Stimulated activated naive CD8-positive, alpha-beta T cell treated with anti-CD3 and anti-CD28 coated beads, Interleukin-15, Interleukin-2, amounts not matched to agents 100 ng/mL and 50 ng/mL, for 24 hours (primary cell): ENCODE measurements at regions not wholly inside any gene's neighbourhood (a gene's known extent, or its start where the extent isn't known, plus 50 kb on each side); places are given as distances from the start of the nearest gene placed in this dataset.
"Not testable (repeated sequence)": the region's sequence is repeated elsewhere in the genome, so short reads cannot be mapped to it uniquely, and the experiment has no call there.

Experiments
- H3K27ac Mint-ChIP-seq: one replicate; pipeline ENCODE4 v1.8.0; 2021; ENCODE audit warnings: mild to moderate bottlenecking, mixed read lengths
- H3K27me3 Mint-ChIP-seq: one replicate; pipeline ENCODE4 v1.8.0; 2021; ENCODE audit warnings: mixed read lengths
- H3K36me3 Mint-ChIP-seq: one replicate; pipeline ENCODE4 v1.8.0; 2021; ENCODE audit warnings: low read depth, mixed read lengths
- H3K4me1 Mint-ChIP-seq: one replicate; pipeline ENCODE4 v1.8.0; 2021; ENCODE audit warnings: low read depth, mixed read lengths
- H3K4me3 Mint-ChIP-seq: one replicate; pipeline ENCODE4 v1.8.0; 2021; ENCODE audit warnings: mild to moderate bottlenecking, mixed read lengths
- H3K9me3 Mint-ChIP-seq: one replicate; pipeline ENCODE4 v1.8.0; 2021; ENCODE audit warnings: mixed read lengths

DNA sequence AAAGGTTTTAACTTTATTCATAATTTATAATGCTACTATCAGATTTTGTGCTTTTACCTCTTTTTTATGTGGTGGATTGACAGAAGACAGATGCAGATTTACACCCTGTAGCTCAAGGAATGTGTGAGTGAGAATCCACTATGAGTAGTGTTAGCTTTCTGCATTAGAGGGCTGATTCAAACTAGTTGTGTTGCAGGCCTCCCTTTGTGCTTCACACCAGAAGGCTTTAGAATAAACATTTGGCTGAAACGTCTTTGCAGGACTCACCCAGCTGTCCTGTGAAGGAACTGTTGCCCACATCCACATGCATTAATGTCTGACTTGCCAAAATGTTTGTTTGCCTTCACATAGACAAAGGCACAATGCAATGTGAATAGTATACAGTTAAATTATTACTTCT lies 127.0 kb downstream of the PCDH7 start:
- Mint-ChIP-seq H3K9me3 (peaks cover 10% of the 10 kb centered on the region), H3K4me1 (no peaks in the 10 kb centered on the region), H3K36me3 (no peaks in the 10 kb centered on the region), H3K27ac (no peak overlapping the region), H3K27me3 (no peaks in the 10 kb centered on the region), H3K4me3 (no peak overlapping the region)

DNA sequence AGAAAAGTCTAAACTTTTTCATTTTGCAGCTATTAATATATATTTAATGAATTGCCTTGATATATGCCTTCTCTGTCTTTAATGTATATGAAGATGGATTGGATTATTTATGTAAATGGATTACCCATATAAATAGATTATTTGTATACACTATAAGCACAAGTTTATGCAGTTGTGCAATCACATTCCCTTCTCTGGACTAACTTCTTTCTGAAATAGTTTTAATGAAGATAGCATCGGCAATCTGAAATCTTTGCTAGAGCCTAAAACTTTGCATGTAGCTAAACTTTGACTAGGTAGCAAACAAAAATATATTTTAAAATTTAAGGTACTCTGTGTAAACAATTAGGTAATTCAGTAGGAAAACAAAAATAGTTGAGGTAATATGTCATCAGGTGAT lies 127.8 kb downstream of the PCDH7 start:
- H3K36me3 Mint-ChIP-seq = no peaks in the 10 kb centered on the region
- no peak overlapping the region for H3K27ac Mint-ChIP-seq
- no peaks in the 10 kb centered on the region for H3K27me3 Mint-ChIP-seq
- no peak overlapping the region for H3K4me3 Mint-ChIP-seq
- H3K9me3 Mint-ChIP-seq = peaks cover 10% of the 10 kb centered on the region
- no peaks in the 10 kb centered on the region for H3K4me1 Mint-ChIP-seq

DNA sequence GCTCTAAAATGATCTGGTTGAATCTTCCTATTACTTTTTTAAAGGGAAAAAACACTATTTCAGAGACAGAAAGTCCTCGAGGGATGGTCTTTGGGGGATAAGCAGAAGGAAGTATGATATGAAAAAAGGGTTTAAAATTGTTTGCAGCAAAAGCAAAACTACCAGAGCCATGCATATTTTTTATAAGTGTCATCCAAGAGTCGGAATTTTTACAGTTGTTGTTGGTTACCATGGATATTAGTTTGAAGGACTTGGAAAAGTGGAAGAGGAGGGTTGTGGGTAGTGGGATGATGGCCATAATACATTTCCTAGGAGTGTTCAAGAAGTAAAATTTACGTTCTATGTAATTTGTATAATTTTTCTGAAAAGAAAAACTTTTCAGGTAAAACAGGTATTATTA lies 134.4 kb downstream of the PCDH7 start:
- Mint-ChIP-seq H3K27ac (no peak overlapping the region), H3K27me3 (no peaks in the 10 kb centered on the region), H3K36me3 (no peaks in the 10 kb centered on the region), H3K9me3 (peaks cover 14% of the 10 kb centered on the region), H3K4me3 (no peak overlapping the region), H3K4me1 (no peaks in the 10 kb centered on the region)

DNA sequence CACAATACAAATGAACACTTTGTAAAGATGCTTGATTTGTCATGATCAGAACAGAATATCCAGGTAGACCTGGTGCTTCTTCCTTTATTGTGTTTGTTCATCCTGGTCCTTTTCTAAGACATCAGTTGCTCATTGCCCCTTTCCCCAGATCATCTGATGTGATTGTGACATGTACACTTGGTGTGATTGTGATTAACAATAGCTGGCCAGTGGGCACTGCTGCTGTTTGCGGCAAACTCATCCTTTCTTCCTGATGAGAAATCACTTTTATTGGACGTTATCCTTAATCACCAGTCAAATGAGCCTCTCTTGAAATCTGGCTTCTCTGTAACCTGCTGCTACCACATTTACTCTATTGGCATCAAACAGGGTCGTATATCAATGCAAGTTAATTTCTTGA lies 135.1 kb downstream of the PCDH7 start:
- Mint-ChIP-seq H3K27ac (no peak overlapping the region), H3K9me3 (peaks cover 14% of the 10 kb centered on the region), H3K4me3 (no peak overlapping the region), H3K36me3 (no peaks in the 10 kb centered on the region), H3K27me3 (no peaks in the 10 kb centered on the region), H3K4me1 (no peaks in the 10 kb centered on the region)

DNA sequence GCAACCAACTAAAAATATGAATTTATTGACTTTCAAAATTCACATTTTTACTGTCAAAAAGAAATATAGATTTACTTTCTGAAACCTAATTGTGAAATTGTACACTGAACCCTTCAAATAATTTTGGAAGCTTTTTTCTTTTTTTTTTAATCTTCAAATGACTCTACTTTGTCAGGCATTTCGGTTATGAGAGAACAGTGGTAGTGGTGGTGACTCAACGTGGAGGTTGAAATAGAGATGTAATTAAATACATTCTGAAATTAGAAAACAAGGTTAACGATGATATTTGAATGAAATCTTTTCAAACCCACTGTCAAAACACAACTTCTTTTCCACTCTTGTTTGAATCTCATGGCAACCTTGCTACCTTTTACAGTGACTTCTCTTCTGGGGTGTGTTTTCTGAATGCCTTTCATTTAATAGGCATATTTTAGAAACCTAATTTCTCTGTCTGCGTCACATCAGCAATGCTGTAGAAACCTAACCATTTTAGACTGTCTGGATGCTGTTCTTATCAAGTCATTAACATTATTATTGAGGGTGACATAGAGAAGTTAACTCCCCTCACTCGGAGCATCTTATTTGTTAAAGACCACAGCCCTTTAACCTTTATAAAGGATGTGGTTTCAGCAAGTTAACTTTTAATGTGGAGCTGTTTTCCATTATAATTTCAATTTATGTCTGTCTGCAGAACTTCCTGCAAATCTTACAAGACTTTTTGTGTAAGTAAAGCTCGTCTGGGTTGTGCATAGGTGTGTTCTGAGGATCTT lies 136.8 kb downstream of the PCDH7 start:
- Mint-ChIP-seq H3K27me3 (no peaks in the 10 kb centered on the region), H3K27ac (no peak overlapping the region), H3K4me3 (no peak overlapping the region)

DNA sequence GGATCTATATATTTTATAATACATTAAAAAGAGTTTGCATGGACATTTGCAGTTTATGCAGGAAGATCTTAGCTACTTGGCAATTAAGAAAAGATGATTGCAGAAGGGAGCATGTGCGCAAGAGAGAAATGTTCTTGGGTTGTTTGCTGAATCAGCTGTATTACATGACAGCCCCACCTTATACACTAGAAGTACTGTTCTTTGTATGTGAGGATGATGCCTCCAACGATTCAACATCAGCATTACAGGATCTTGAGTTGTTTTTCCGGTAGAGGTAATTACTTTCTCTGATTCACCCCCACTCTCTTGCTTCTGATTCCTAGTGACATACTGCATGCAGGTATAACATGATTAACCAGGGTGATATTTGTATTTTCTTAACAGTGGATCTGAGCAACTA lies 140.8 kb downstream of the PCDH7 start:
- Mint-ChIP-seq H3K4me3 (no peak overlapping the region), H3K27me3 (no peaks in the 10 kb centered on the region), H3K9me3 (peaks cover 2% of the 10 kb centered on the region), H3K36me3 (no peaks in the 10 kb centered on the region), H3K4me1 (no peaks in the 10 kb centered on the region), H3K27ac (no peak overlapping the region)

More for the DNA sequence above, 136.8 kb downstream of the PCDH7 start:
- Mint-ChIP-seq H3K4me1 (no peaks in the 10 kb centered on the region), H3K9me3 (peaks cover 8% of the 10 kb centered on the region), H3K36me3 (no peaks in the 10 kb centered on the region)

DNA sequence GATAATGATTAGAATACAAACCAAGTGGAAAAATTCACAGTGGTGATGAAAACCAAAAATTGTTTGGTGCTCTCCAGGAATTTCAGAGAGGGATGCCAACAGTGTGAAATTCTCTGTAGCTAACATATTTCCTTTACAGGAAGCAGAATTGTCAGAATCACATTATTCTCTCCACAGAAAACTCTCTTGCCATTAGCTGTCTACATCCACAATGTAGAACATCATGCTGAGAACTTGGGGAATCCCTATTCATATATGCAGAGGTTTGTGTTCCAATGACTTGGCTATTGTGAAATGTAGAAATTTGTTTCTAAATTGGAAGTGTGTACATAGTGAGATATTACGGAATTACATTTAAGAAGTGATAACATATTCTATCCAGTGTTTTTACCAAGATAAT lies 142.0 kb downstream of the PCDH7 start:
- Mint-ChIP-seq H3K27ac (no peak overlapping the region), H3K4me1 (no peaks in the 10 kb centered on the region), H3K9me3 (no peaks in the 10 kb centered on the region), H3K36me3 (no peaks in the 10 kb centered on the region), H3K4me3 (no peak overlapping the region), H3K27me3 (no peaks in the 10 kb centered on the region)

DNA sequence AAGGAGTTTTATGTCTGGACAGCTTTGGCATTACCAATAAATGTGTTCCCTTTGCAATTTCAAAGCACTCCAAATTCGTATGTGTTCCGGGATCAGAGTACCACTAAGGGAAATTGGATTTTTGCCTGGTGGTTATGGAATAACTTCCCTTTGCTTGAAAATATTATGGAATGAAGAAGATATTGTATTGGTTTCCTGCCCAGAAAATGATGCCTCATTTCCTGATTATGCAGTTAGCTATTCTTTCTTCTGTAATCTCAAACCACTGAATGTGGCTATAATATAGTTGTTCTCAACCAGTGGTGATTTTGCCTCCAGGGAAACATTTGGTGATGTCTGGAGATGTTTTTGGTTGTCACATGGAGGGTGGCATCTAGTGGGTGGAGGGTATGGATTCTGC lies 142.9 kb downstream of the PCDH7 start:
- H3K9me3 Mint-ChIP-seq = no peaks in the 10 kb centered on the region
- no peaks in the 10 kb centered on the region for H3K4me1 Mint-ChIP-seq
- no peaks in the 10 kb centered on the region for H3K27me3 Mint-ChIP-seq
- H3K36me3 Mint-ChIP-seq = no peaks in the 10 kb centered on the region
- no peak overlapping the region for H3K27ac Mint-ChIP-seq
- no peak overlapping the region for H3K4me3 Mint-ChIP-seq

DNA sequence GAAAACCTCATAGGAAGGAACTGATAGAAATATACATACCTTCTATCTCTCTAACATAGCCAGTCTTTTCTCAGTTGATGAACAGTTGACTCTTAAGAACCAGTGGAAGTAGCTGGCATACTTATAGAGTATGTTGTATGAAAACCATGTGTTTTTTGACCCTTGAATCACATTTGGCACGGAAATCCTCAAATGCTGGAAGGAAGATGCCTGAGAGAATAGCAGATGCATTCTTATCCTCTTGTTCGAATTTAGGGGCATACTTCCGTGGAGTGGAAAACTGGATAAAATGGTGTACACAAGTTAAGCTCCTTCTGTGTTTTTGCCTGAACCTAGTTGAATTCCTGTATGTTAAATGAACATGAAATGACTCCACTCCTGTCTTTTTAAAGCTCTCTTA lies 145.5 kb downstream of the PCDH7 start:
- H3K4me3 Mint-ChIP-seq = no peak overlapping the region
- no peaks in the 10 kb centered on the region for H3K36me3 Mint-ChIP-seq
- no peak overlapping the region for H3K27ac Mint-ChIP-seq
- H3K9me3 Mint-ChIP-seq = peaks cover under 1% of the 10 kb centered on the region
- H3K27me3 Mint-ChIP-seq = no peaks in the 10 kb centered on the region
- H3K4me1 Mint-ChIP-seq = no peaks in the 10 kb centered on the region

DNA sequence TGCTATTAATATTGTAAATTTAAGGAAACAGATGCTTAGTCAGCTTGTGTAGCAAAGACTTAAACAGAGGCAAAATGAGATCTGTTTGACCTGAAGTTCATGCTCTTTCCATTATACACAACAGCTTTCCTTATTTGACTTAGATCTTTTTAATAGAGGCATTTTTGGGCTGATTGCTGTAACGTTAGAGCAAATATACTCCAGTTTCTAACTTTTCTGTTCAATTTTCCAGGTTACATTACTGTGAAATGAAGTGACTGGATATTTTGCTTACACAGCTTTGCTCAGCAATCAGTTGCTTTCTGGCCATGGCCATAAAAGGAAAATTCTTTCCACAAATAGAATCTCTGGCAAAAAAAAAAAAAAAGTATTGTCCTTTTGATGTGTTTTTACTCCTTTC lies 146.2 kb downstream of the PCDH7 start:
- no peak overlapping the region for H3K4me3 Mint-ChIP-seq
- no peaks in the 10 kb centered on the region for H3K36me3 Mint-ChIP-seq
- peaks cover 3% of the 10 kb centered on the region for H3K9me3 Mint-ChIP-seq
- H3K4me1 Mint-ChIP-seq = no peaks in the 10 kb centered on the region
- H3K27me3 Mint-ChIP-seq = no peaks in the 10 kb centered on the region
- no peak overlapping the region for H3K27ac Mint-ChIP-seq

DNA sequence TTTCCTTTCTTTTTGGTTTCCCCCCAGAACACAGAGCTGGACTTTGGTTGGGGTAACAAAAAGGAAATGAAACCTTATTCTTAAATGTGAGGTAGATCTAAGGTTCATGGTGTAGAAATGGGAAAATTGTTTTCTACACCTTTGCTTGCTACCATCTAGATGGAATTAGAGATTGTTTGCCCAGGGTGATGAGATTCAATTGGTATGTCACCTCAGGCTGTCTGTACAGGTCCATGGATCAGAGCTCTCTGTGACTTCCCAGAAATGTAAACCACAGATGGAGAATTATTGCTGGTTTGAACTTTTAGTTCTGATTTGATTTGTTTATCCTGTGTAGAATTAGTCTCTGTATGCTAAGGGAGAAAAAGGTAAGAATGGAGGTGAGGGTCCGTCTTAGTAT lies 146.7 kb downstream of the PCDH7 start:
- no peak overlapping the region for H3K27ac Mint-ChIP-seq
- H3K9me3 Mint-ChIP-seq = peaks cover 3% of the 10 kb centered on the region
- no peaks in the 10 kb centered on the region for H3K36me3 Mint-ChIP-seq
- H3K4me1 Mint-ChIP-seq = no peaks in the 10 kb centered on the region
- no peak overlapping the region for H3K4me3 Mint-ChIP-seq
- H3K27me3 Mint-ChIP-seq = no peaks in the 10 kb centered on the region

DNA sequence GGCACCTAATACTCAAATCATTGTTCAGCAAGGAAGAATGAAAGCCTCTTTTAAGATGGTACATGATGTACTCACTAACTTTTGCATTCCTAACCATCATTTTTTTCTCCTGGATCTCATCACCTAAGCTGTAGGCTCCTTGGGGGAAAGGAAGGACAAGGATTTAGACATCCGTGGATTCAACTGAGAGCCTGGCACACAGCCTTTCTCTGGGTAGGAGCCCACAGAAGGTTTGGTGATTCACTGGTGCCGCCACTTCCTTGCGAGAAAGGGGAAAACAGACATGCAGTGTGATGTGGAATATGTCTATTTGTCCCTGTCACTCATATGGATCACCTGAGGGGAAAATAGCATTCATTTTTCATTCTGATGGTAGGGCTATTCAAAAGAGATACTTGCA lies 147.3 kb downstream of the PCDH7 start:
- Mint-ChIP-seq H3K9me3 (peaks cover 3% of the 10 kb centered on the region), H3K36me3 (no peaks in the 10 kb centered on the region), H3K4me1 (no peaks in the 10 kb centered on the region), H3K27me3 (no peaks in the 10 kb centered on the region), H3K27ac (no peak overlapping the region), H3K4me3 (no peak overlapping the region)

DNA sequence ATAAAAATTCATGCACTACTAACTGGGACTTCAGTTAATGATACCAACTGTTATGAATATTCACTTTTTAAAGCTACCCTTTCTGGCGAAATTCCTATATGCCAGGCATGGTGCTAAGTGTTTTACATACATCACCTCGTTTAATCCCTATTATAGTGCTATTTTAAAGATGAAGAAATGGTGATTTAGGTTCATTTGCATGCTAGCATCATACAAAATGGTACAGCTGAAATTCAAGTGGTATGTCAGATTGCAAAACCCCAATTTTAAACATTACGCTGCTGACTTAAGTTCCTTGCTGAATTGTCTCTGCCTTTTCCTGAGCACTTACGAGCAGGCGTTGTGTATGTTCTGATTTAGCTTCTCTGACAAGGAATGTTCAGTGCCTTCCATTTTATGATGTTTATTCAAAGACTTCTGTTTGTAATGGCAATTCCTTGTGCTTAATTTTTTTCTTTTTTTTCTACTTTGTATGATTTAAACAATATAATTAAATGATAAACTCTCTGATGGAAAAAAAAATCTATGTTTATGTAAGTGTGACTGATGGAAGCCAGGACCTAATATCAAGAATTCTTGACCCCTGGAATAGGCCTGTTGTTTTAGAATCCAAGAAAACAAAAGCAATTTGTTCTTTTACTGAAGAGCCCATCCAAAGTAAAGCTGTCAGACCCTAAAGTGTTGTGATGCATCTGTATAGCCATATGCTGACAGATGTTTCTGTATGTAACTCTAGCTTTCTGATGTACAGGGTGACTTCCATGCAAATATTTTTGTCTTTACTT lies 148.1 kb downstream of the PCDH7 start:
- Mint-ChIP-seq H3K27me3 (no peaks in the 10 kb centered on the region), H3K9me3 (peaks cover 3% of the 10 kb centered on the region), H3K4me1 (no peaks in the 10 kb centered on the region), H3K36me3 (no peaks in the 10 kb centered on the region), H3K27ac (no peak overlapping the region), H3K4me3 (no peak overlapping the region)

DNA sequence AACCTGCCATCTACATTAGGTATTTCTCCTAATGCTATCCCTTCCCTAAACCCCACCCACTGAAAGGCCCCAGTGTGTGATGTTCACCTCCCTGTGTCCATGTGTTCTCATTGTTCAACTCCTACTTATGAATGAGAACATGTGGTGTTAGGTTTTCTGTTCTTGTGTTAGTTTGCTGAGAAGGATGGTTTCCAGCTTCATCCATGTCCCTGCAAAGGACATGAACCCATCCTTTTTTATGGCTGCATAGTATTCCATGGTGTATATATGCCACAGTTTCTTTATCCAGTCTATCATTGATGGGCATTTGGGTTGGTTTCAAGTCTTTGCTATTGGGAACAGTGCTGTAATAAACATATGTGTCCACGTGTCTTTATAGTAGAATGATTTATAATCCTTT lies 149.2 kb downstream of the PCDH7 start:
- not testable (repeated sequence) for H3K9me3 Mint-ChIP-seq, H3K27ac Mint-ChIP-seq, H3K27me3 Mint-ChIP-seq, H3K4me3 Mint-ChIP-seq, H3K36me3 Mint-ChIP-seq, H3K4me1 Mint-ChIP-seq

DNA sequence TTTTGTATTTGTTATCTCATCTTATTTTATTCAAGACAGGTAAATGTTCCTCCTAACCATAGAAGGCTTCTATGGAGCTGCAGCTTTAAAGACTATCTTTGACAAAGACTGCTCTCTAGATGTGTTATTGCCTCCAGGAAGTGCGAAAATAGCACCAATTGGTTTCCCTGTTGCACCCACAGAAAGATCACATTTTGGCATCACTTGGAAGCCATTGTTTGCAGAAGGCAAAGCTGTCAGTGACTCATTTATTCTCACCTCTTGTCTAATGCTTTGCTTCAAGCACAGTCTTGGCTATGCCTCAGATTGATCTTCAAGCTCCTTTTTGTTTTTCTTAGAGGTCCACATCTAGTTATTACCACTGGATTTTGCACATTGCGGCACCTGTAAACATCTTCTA lies 150.3 kb downstream of the PCDH7 start:
- no peaks in the 10 kb centered on the region for H3K36me3 Mint-ChIP-seq
- H3K4me1 Mint-ChIP-seq = no peaks in the 10 kb centered on the region
- H3K27ac Mint-ChIP-seq = no peak overlapping the region
- H3K27me3 Mint-ChIP-seq = no peaks in the 10 kb centered on the region
- H3K4me3 Mint-ChIP-seq = no peak overlapping the region
- H3K9me3 Mint-ChIP-seq = peaks cover 8% of the 10 kb centered on the region
